KMS-11 (cell line): ENCODE measurements at regions not wholly inside any gene's neighbourhood (a gene's known extent, or its start where the extent isn't known, plus 50 kb on each side); places are given as distances from the start of the nearest gene placed in this dataset.

ENCODE experiments used
- H2AFZ ChIP-seq: fragments of 200-600 bp; sonication (generic); 2 replicates; pipeline ENCODE4 v1.6.1; 2016; ENCODE audit warnings: antibody characterized with exemption, mixed run types, low read depth
- H3K27ac ChIP-seq: fragments of 200-600 bp; sonication (generic); 2 replicates; pipeline ENCODE4 v1.6.1; 2016; ENCODE audit warnings: mild to moderate bottlenecking, mixed run types
- H3K27me3 ChIP-seq: fragments of 200-600 bp; sonication (generic); 2 replicates; pipeline ENCODE4 v1.6.1; 2017; ENCODE audit warnings: mild to moderate bottlenecking, low read depth, mixed run types, moderate library complexity; ENCODE audit not compliant: insufficient read depth
- H3K36me3 ChIP-seq: fragments of 200-600 bp; sonication (generic); 2 replicates; pipeline ENCODE4 v1.6.1; 2017; ENCODE audit warnings: mild to moderate bottlenecking, mixed run types; ENCODE audit not compliant: insufficient read depth
- H3K4me1 ChIP-seq: fragments of 200-600 bp; sonication (generic); 2 replicates; pipeline ENCODE4 v1.6.1; 2016; ENCODE audit warnings: mild to moderate bottlenecking, low read depth, mixed run types; ENCODE audit not compliant: poor library complexity, severe bottlenecking
- H3K4me2 ChIP-seq: fragments of 200-600 bp; sonication (generic); 2 replicates; pipeline ENCODE4 v1.7.0; 2016; ENCODE audit warnings: mild to moderate bottlenecking, mixed run types
- H3K4me3 ChIP-seq: fragments of 200-600 bp; sonication (generic); IDR thresholded peaks from 2 replicates; pipeline ENCODE4 v1.6.1; 2017; ENCODE audit warnings: low read depth, low read length, mixed read lengths; ENCODE audit not compliant: insufficient read depth
- H3K79me2 ChIP-seq: fragments of 200-600 bp; sonication (generic); 2 replicates; pipeline ENCODE4 v1.6.1; 2016; ENCODE audit warnings: low read depth, mixed run types; ENCODE audit not compliant: insufficient read depth
- H3K9ac ChIP-seq: fragments of 200-600 bp; sonication (generic); 2 replicates; pipeline ENCODE4 v1.6.1; 2016; ENCODE audit warnings: mild to moderate bottlenecking, mixed run types
- H4K20me1 ChIP-seq: fragments of 200-600 bp; sonication (generic); 2 replicates; pipeline ENCODE4 v1.6.1; 2016; ENCODE audit warnings: mild to moderate bottlenecking, mixed run types; ENCODE audit not compliant: insufficient read depth
- CTCF ChIP-seq: fragments of 200-600 bp; sonication (generic); conservative IDR thresholded peaks from 2 replicates; pipeline ENCODE4 v1.6.1; 2017; ENCODE audit warnings: low read depth, mild to moderate bottlenecking, antibody characterized with exemption, low read length, moderate library complexity, mixed read lengths

GRCh38 chr6:6704103-6705060 lies 115.9 kb downstream of the LY86 start:
- H3K4me2 ChIP-seq, result no peak overlapping the region
- no peak overlapping the region for H3K9ac ChIP-seq
- H3K79me2 ChIP-seq, result no peaks in the 10 kb centered on the region
- no peak overlapping the region for H2AFZ ChIP-seq
- no peaks in the 10 kb centered on the region for H4K20me1 ChIP-seq
- H3K27ac ChIP-seq, result no peak overlapping the region
- no peaks in the 10 kb centered on the region for H3K36me3 ChIP-seq
- no peak overlapping the region for H3K4me3 ChIP-seq
- no peak for TF ChIP-seq CTCF
- no peaks in the 10 kb centered on the region for H3K4me1 ChIP-seq
- no peaks in the 10 kb centered on the region for H3K27me3 ChIP-seq

- Histone ChIP-seq H3K27me3 (no peaks in the 10 kb centered on the region), H4K20me1 (no peaks in the 10 kb centered on the region), H3K36me3 (no peaks in the 10 kb centered on the region), H3K27ac (no peak overlapping the region), H3K4me3 (no peak overlapping the region), H3K4me2 (no peak overlapping the region), H3K4me1 (no peaks in the 10 kb centered on the region), H3K79me2 (no peaks in the 10 kb centered on the region), H2AFZ (no peak overlapping the region), H3K9ac (no peak overlapping the region)
- no peak for TF ChIP-seq CTCF
Observed at GRCh38 chr6:6705061-6705425, 116.5 kb downstream of the LY86 start.

- Histone ChIP-seq H3K4me3 (no peak overlapping the region), H3K4me2 (no peak overlapping the region), H3K79me2 (no peaks in the 10 kb centered on the region), H4K20me1 (no peaks in the 10 kb centered on the region), H3K4me1 (no peaks in the 10 kb centered on the region), H3K27me3 (no peaks in the 10 kb centered on the region), H3K27ac (no peak overlapping the region), H2AFZ (no peak overlapping the region), H3K36me3 (no peaks in the 10 kb centered on the region), H3K9ac (no peak overlapping the region)
- no peak for TF ChIP-seq CTCF
Observed at GRCh38 chr6:6705915-6706675, 117.6 kb downstream of the LY86 start.

GRCh38 chr6:6707143-6707542 lies 118.6 kb downstream of the LY86 start:
- H3K4me1 ChIP-seq, result no peaks in the 10 kb centered on the region
- H3K79me2 ChIP-seq, result no peaks in the 10 kb centered on the region
- no peak for TF ChIP-seq CTCF
- no peak overlapping the region for H2AFZ ChIP-seq
- no peak overlapping the region for H3K27ac ChIP-seq
- no peak overlapping the region for H3K4me3 ChIP-seq
- no peaks in the 10 kb centered on the region for H3K36me3 ChIP-seq
- H3K9ac ChIP-seq, result no peak overlapping the region
- no peaks in the 10 kb centered on the region for H4K20me1 ChIP-seq
- H3K27me3 ChIP-seq, result no peaks in the 10 kb centered on the region
- H3K4me2 ChIP-seq, result no peak overlapping the region
